ENCODE measurements at regions not wholly inside any gene's neighbourhood (a gene's known extent, or its start where the extent isn't known, plus 50 kb on each side); places are given as distances from the start of the nearest gene placed in this dataset.

DNA sequence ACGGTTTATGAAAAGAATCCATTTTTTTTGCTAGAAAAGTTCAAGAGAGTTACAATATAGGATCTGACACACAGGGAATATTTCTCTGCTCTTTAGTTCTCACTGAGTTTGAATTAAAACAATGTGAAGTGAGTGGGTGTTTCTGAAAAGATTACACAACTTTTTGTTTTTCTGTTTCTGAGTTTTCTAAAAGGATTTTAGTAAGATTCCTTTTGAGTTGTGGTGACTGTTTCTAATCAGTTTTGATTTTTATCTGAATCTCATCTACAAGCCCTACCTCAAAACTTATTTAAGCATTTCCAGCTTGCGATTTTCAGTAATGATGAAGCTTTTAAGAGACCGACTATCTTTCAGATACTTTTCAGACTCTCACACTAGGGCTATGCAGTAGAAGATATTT is 141.7 kb downstream of the GPAT3 start:
- Histone ChIP-seq H3K27ac (peak overlapping the region; percentile 54; the same call in 1 of the 2 replicates), H3K36me3 (ENCODE audit: insufficient read depth, low read length) (no peaks in the 10 kb centered on the region), H3K9ac (ENCODE audit: insufficient read length) (peak overlapping the region; percentile 25), H3K4me3 (0 out of 2 replicates have a peak overlapping the region, but pooled peaks have one; percentile 14), H3K9me3 (ENCODE audit: low read depth, low read length) (no peaks in the 10 kb centered on the region)
- no peak for TF ChIP-seq POLR2AphosphoS5 (IDR thresholded peaks at IDR 0.05; ENCODE audit: borderline replicate concordance, low read depth, low read length)
- TF ChIP-seq EZH2 (IDR thresholded peaks at IDR 0.05): no peak
- no peak for TF ChIP-seq FOXP2 (optimal IDR thresholded peaks at IDR 0.05; ENCODE audit: control extremely low read depth, extremely low read length, insufficient read depth)
- DNase-seq (ENCODE audit: low read depth, low spot score): no peak

DNA sequence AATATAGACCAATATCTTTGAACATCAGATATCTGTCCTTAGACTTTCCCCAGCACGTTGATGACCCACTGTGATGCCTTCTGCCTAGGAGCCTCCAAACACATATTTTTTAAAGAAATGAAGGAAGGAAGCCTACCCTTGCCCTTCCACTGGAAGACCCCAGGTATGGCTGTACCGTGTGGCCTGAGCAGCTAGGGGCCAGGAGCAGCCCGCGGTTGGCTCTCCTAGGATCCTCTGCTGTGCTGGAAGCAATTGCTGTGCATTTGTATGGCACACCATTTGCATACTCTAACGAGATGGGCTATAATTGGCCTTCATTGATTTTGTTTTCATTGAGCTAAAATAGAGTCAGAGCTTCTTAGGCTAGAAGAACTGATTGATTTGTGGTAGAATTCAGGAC is 128.8 kb downstream of the GPAT3 start:
- Histone ChIP-seq H3K36me3 (ENCODE audit: insufficient read depth, low read length) (no peaks in the 10 kb centered on the region), H3K27ac (no peak overlapping the region), H3K9me3 (ENCODE audit: low read depth, low read length) (no peaks in the 10 kb centered on the region), H3K9ac (ENCODE audit: insufficient read length) (no peak overlapping the region), H3K4me3 (no peak overlapping the region)
- TF ChIP-seq EZH2 (IDR thresholded peaks at IDR 0.05): no peak
- no peak for TF ChIP-seq FOXP2 (optimal IDR thresholded peaks at IDR 0.05; ENCODE audit: control extremely low read depth, extremely low read length, insufficient read depth)
- TF ChIP-seq POLR2AphosphoS5 (IDR thresholded peaks at IDR 0.05; ENCODE audit: borderline replicate concordance, low read depth, low read length): no peak
- no peak for DNase-seq (ENCODE audit: low read depth, low spot score)

DNA sequence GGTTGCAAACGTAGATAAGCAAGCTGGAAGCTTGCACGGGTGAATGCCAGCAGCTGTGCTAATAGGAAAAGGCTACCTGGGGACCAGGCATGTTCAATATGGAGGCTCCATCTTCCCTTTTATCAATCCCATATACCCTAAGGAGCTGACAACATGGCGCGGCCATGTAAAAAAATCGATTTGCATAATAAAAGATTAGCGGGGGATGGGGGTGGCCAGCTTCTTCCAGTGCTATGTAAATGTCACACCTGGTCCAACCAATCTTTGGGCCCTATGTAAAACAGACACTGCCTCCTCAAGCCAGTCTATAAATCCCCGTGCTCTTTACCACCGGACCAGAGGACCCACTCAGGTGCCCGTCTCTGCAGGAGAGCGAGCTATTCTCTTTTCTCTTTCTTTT is 128.2 kb downstream of the GPAT3 start:
- Histone ChIP-seq H3K9me3 (ENCODE audit: low read depth, low read length) (no peaks in the 10 kb centered on the region), H3K4me3 (no peak overlapping the region), H3K36me3 (ENCODE audit: insufficient read depth, low read length) (no peaks in the 10 kb centered on the region), H3K9ac (ENCODE audit: insufficient read length) (no peak overlapping the region), H3K27ac (no peak overlapping the region)
- DNase-seq (ENCODE audit: low read depth, low spot score): no peak
- no peak for TF ChIP-seq FOXP2 (optimal IDR thresholded peaks at IDR 0.05; ENCODE audit: control extremely low read depth, extremely low read length, insufficient read depth)
- no peak for TF ChIP-seq EZH2 (IDR thresholded peaks at IDR 0.05)
- no peak for TF ChIP-seq POLR2AphosphoS5 (IDR thresholded peaks at IDR 0.05; ENCODE audit: borderline replicate concordance, low read depth, low read length)

DNA sequence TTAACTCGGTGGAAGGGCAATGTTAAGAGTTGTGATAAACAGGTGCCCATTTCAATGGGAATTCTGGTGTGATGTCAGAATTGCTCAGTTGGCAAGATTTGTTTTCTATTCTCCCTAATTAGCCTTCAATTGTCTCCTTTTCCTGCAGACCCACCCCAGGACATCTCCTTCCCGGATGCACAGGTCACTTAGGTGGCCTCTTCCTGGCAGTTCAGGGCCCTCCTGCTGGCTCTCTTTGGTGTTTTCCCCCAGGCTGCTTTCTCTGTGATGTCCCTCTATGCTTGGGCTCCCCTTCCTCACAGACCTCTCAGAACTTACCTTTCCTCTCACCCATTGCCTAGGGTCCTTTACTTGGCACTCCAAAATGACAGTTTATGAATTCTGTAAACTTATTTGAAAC is 126.3 kb downstream of the GPAT3 start:
- 0 out of 2 replicates have a peak, but pooled peaks cover under 1% of the 10 kb centered on the region for H3K36me3 ChIP-seq (ENCODE audit: insufficient read depth, low read length)
- TF ChIP-seq POLR2AphosphoS5 (IDR thresholded peaks at IDR 0.05; ENCODE audit: borderline replicate concordance, low read depth, low read length) (no peak), FOXP2 (optimal IDR thresholded peaks at IDR 0.05; ENCODE audit: control extremely low read depth, extremely low read length, insufficient read depth) (no peak), EZH2 (IDR thresholded peaks at IDR 0.05) (no peak)
- H3K9me3 ChIP-seq (ENCODE audit: low read depth, low read length): no peaks in the 10 kb centered on the region
- no peak overlapping the region for H3K27ac ChIP-seq
- H3K9ac ChIP-seq (ENCODE audit: insufficient read length): no peak overlapping the region
- H3K4me3 ChIP-seq: no peak overlapping the region
- DNase-seq (ENCODE audit: low read depth, low spot score): no peak

DNA sequence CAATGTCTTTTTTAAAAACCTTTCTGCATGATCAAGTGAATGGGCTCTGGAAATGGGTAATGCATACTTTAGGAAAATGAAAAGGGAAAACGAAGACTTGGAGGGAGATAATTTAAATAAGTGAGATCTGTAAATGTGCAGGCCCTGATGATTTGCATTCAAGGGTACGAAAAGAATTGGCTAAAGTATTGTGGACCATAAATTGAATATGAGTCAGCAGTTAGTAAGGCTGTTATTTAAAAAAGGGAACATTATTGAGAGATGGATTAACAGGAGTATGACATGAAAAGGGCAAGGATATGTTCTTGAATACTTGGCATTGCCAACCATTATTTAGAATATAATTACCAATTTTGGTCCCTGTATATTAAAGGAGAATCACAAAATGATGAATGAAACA is 125.5 kb downstream of the GPAT3 start:
- Histone ChIP-seq H3K4me3 (no peak overlapping the region), H3K9ac (ENCODE audit: insufficient read length) (no peak overlapping the region)

DNA sequence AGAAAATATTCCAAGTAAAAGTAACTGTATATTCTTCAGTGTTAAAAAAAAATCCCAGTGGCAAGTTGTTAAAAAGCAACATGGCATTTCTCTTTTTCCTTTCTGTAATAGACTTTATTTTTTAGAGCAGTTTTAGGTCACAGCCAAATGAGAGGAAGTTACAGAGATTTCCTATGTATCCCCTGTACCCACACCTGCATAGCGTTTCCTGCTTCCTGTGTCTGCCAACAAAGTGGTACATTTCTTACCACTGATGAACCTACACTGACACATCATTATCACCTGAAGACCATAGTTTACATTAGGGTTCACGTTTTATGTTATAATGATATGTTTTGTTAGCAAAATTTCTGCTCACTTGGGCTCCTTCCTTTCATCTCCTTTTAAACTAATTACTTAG is 124.7 kb downstream of the GPAT3 start:
- TF ChIP-seq EZH2 (IDR thresholded peaks at IDR 0.05) (no peak), POLR2AphosphoS5 (IDR thresholded peaks at IDR 0.05; ENCODE audit: borderline replicate concordance, low read depth, low read length) (no peak), FOXP2 (optimal IDR thresholded peaks at IDR 0.05; ENCODE audit: control extremely low read depth, extremely low read length, insufficient read depth) (no peak)
- Histone ChIP-seq H3K9ac (ENCODE audit: insufficient read length) (no peak overlapping the region), H3K36me3 (ENCODE audit: insufficient read depth, low read length) (0 out of 2 replicates have a peak, but pooled peaks cover 4% of the 10 kb centered on the region), H3K4me3 (no peak overlapping the region), H3K9me3 (ENCODE audit: low read depth, low read length) (no peaks in the 10 kb centered on the region), H3K27ac (no peak overlapping the region)
- no peak for DNase-seq (ENCODE audit: low read depth, low spot score)

More for the DNA sequence above, 125.5 kb downstream of the GPAT3 start:
- no peak overlapping the region for H3K27ac ChIP-seq
- DNase-seq (ENCODE audit: low read depth, low spot score): no peak
- TF ChIP-seq FOXP2 (optimal IDR thresholded peaks at IDR 0.05; ENCODE audit: control extremely low read depth, extremely low read length, insufficient read depth): no peak
- TF ChIP-seq POLR2AphosphoS5 (IDR thresholded peaks at IDR 0.05; ENCODE audit: borderline replicate concordance, low read depth, low read length): no peak
- TF ChIP-seq EZH2 (IDR thresholded peaks at IDR 0.05): no peak
- H3K36me3 ChIP-seq (ENCODE audit: insufficient read depth, low read length): 0 out of 2 replicates have a peak, but pooled peaks cover 4% of the 10 kb centered on the region
- no peaks in the 10 kb centered on the region for H3K9me3 ChIP-seq (ENCODE audit: low read depth, low read length)

DNA sequence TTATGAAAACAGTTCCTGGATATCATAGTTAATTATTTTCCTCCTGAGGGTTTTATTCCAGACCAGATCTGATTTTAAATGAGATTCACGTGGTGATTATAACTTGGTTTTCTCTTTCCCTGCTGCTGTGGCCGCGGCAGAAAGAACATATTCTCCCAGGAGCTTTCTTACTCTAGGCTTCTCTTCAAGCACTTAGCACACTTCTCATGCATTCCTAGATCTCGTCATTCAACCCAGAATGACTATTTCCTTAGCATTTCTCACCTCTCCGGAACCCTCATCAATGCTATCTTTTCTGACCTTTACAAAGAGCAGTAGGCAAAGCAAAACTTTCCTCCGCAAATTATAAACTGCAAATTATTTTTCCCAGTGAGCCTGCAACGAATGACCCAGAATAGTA is 122.9 kb downstream of the GPAT3 start:
- Histone ChIP-seq H3K4me3 (peak overlapping the region; percentile 22; the same call in 1 of the 2 replicates), H3K36me3 (ENCODE audit: insufficient read depth, low read length) (0 out of 2 replicates have a peak, but pooled peaks cover 4% of the 10 kb centered on the region), H3K9me3 (ENCODE audit: low read depth, low read length) (no peaks in the 10 kb centered on the region), H3K27ac (peak overlapping the region; percentile 60; the same call in 1 of the 2 replicates), H3K9ac (ENCODE audit: insufficient read length) (peak overlapping the region; percentile 34)
- no peak for DNase-seq (ENCODE audit: low read depth, low spot score)
- TF ChIP-seq EZH2 (IDR thresholded peaks at IDR 0.05) (no peak), FOXP2 (optimal IDR thresholded peaks at IDR 0.05; ENCODE audit: control extremely low read depth, extremely low read length, insufficient read depth) (no peak), POLR2AphosphoS5 (IDR thresholded peaks at IDR 0.05; ENCODE audit: borderline replicate concordance, low read depth, low read length) (no peak)

DNA sequence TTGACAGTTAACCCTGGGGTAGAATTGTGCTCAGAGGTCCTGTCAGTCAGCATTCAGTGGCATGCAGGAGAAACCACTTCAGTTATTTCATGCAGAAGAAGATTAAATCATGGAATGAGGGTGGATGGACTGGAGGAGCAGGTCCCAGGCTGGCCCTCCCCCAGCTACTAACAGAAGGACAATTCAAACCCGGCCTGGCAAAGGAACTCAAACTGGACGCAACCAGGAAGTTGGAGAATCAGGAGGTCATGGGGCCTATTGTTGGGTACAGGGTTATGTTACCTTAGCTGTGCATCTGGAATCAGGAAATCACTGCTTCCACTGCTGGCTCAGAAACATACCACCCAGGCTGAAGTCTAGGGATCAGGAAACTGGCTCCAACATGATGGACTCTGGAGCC is 121.4 kb downstream of the GPAT3 start:
- H3K9me3 ChIP-seq (ENCODE audit: low read depth, low read length): no peaks in the 10 kb centered on the region
- no peak for DNase-seq (ENCODE audit: low read depth, low spot score)
- H3K4me3 ChIP-seq: no peak overlapping the region
- H3K36me3 ChIP-seq (ENCODE audit: insufficient read depth, low read length): 0 out of 2 replicates have a peak, but pooled peaks cover 4% of the 10 kb centered on the region
- no peak overlapping the region for H3K9ac ChIP-seq (ENCODE audit: insufficient read length)
- H3K27ac ChIP-seq: no peak overlapping the region
- TF ChIP-seq EZH2 (IDR thresholded peaks at IDR 0.05) (no peak), POLR2AphosphoS5 (IDR thresholded peaks at IDR 0.05; ENCODE audit: borderline replicate concordance, low read depth, low read length) (no peak), FOXP2 (optimal IDR thresholded peaks at IDR 0.05; ENCODE audit: control extremely low read depth, extremely low read length, insufficient read depth) (no peak)
